Neural cell (in vitro differentiated cells): ENCODE measurements at regions not wholly inside any gene's neighbourhood (a gene's known extent, or its start where the extent isn't known, plus 50 kb on each side); places are given as distances from the start of the nearest gene placed in this dataset.

ENCODE experiments used
- H2AFZ ChIP-seq: fragments of 200-600, 300-800 bp; sonication (generic), shearing (Covaris generic); 2 replicates; pipeline ENCODE4 v1.6.0; 2014; ENCODE audit warnings: low read depth, mild to moderate bottlenecking, antibody characterized with exemption, low read length, moderate library complexity
- H3F3A ChIP-seq: fragments of 200-600 bp; shearing (Covaris generic); 2 replicates; pipeline ENCODE4 v1.6.1; 2016; ENCODE audit warnings: mild to moderate bottlenecking, moderate library complexity, mixed read lengths, antibody characterized with exemption, low read length; ENCODE audit not compliant: insufficient read depth, poor library complexity, severe bottlenecking
- H3K27ac ChIP-seq: fragments of 200-600, 300-800 bp; sonication (generic), shearing (Covaris generic); 2 replicates; pipeline ENCODE4 v1.5.1; 2014; ENCODE audit warnings: mild to moderate bottlenecking, low read length, moderate library complexity
- H3K27me3 ChIP-seq: fragments of 300-800, 200-600 bp; sonication (generic), shearing (Covaris generic); 2 replicates; pipeline ENCODE4 v1.6.0; 2014; ENCODE audit warnings: mild to moderate bottlenecking, low read depth, low read length, moderate library complexity; ENCODE audit not compliant: insufficient read depth
- H3K36me3 ChIP-seq: fragments of 300-800, 200-600 bp; sonication (generic), shearing (Covaris generic); 2 replicates; pipeline ENCODE4 v1.5.1; 2014; ENCODE audit warnings: mild to moderate bottlenecking, antibody characterized with exemption, low read length, moderate library complexity; ENCODE audit not compliant: insufficient read depth
- H3K4me2 ChIP-seq: fragments of 300-800, 200-600 bp; sonication (generic), shearing (Covaris generic); 2 replicates; pipeline ENCODE4 v1.6.0; 2014; ENCODE audit warnings: mild to moderate bottlenecking, low read length
- H3K4me3 ChIP-seq: fragments of 300-800, 200-600 bp; sonication (generic), shearing (Covaris generic); 2 replicates; pipeline ENCODE4 v1.5.1; 2014; ENCODE audit warnings: mild to moderate bottlenecking, low read length, moderate library complexity
- H3K79me2 ChIP-seq: fragments of 200-600 bp; shearing (Covaris generic); replicated peaks from 2 replicates; pipeline ENCODE4 v1.6.0; 2014; ENCODE audit warnings: mild to moderate bottlenecking, low read length, moderate library complexity; ENCODE audit not compliant: insufficient read depth
- H3K9ac ChIP-seq: fragments of 300-800, 200-600 bp; sonication (generic), shearing (Covaris generic); 2 replicates; pipeline ENCODE4 v1.6.1; 2016; ENCODE audit warnings: mild to moderate bottlenecking, low read length, mixed read lengths
- H3K9me2 ChIP-seq: fragments of 200-600 bp; shearing (Covaris generic); 2 replicates; pipeline ENCODE4 v1.6.1; 2016; ENCODE audit warnings: mild to moderate bottlenecking, low read length, mixed read lengths; ENCODE audit not compliant: insufficient read depth
- H3K9me3 ChIP-seq: fragments of 200-600, 300-800 bp; sonication (generic), shearing (Covaris generic); 2 replicates; pipeline ENCODE4 v1.6.1; 2016; ENCODE audit warnings: mild to moderate bottlenecking, mixed run types, low read length, moderate library complexity, mixed read lengths
- H4K20me1 ChIP-seq: fragments of 200-600 bp; shearing (Covaris generic); 2 replicates; pipeline ENCODE4 v1.6.1; 2016; ENCODE audit warnings: mild to moderate bottlenecking, mixed run types; ENCODE audit not compliant: insufficient read depth
- EP300 ChIP-seq: fragments of 450-650 bp; conservative IDR thresholded peaks from 2 replicates; pipeline ENCODE4 v1.6.1; 2014; ENCODE audit warnings: antibody characterized with exemption, mild to moderate bottlenecking, moderate library complexity; ENCODE audit not compliant: poor library complexity, severe bottlenecking
- EZH2 ChIP-seq: fragments of 200-600, 300-800 bp; shearing (Covaris generic), sonication (generic); IDR thresholded peaks from 2 replicates; pipeline ENCODE4 v1.6.1; 2014; ENCODE audit warnings: antibody characterized with exemption, low read length, borderline replicate concordance, mild to moderate bottlenecking; ENCODE audit not compliant: insufficient read depth, poor library complexity, severe bottlenecking
- MXI1 ChIP-seq: fragments of 450-650 bp; conservative IDR thresholded peaks from 2 replicates; pipeline ENCODE4 v1.6.1; 2014; ENCODE audit warnings: antibody characterized with exemption, mild to moderate bottlenecking; ENCODE audit not compliant: poor library complexity, severe bottlenecking
- POLR2AphosphoS5 ChIP-seq: IDR thresholded peaks from 2 replicates; pipeline ENCODE4 v1.6.1; 2012
- RAD21 ChIP-seq: fragments of 450-650 bp; conservative IDR thresholded peaks from 2 replicates; pipeline ENCODE4 v1.6.1; 2014; ENCODE audit warnings: antibody characterized with exemption, mild to moderate bottlenecking, moderate library complexity
- SMC3 ChIP-seq: fragments of 450-650 bp; conservative IDR thresholded peaks from 2 replicates; pipeline ENCODE4 v1.6.1; 2014; ENCODE audit warnings: antibody characterized with exemption, mild to moderate bottlenecking, moderate library complexity; ENCODE audit not compliant: poor library complexity
- TAF1 ChIP-seq: IDR thresholded peaks from 2 replicates; pipeline ENCODE4 v1.6.1; 2012; ENCODE audit warnings: low read depth
- TF ChIP-seq, protein P1 (sequence below): fragments of 450-650 bp; IDR thresholded peaks from 2 replicates; pipeline ENCODE4 v1.5.1; 2014; ENCODE audit warnings: antibody characterized with exemption, mild to moderate bottlenecking, moderate library complexity; ENCODE audit not compliant: poor library complexity, severe bottlenecking
- TF ChIP-seq, protein P2 (sequence below): IDR thresholded peaks from 2 replicates; pipeline ENCODE4 v1.6.1; 2012; ENCODE audit warnings: borderline replicate concordance

GRCh38 chr12:19726122-19726521, 286.8 kb downstream of the AEBP2 start:
- H3K79me2 ChIP-seq, result no peaks in the 10 kb centered on the region
- H3K27ac ChIP-seq, result no peak overlapping the region
- no peak overlapping the region for H3K4me2 ChIP-seq
- no peak for TF ChIP-seq SMC3
- TF ChIP-seq, protein P1, sequence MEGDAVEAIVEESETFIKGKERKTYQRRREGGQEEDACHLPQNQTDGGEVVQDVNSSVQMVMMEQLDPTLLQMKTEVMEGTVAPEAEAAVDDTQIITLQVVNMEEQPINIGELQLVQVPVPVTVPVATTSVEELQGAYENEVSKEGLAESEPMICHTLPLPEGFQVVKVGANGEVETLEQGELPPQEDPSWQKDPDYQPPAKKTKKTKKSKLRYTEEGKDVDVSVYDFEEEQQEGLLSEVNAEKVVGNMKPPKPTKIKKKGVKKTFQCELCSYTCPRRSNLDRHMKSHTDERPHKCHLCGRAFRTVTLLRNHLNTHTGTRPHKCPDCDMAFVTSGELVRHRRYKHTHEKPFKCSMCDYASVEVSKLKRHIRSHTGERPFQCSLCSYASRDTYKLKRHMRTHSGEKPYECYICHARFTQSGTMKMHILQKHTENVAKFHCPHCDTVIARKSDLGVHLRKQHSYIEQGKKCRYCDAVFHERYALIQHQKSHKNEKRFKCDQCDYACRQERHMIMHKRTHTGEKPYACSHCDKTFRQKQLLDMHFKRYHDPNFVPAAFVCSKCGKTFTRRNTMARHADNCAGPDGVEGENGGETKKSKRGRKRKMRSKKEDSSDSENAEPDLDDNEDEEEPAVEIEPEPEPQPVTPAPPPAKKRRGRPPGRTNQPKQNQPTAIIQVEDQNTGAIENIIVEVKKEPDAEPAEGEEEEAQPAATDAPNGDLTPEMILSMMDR, result no peak
- no peak for TF ChIP-seq EP300
- TF ChIP-seq MXI1, result no peak
- TF ChIP-seq, protein P2, sequence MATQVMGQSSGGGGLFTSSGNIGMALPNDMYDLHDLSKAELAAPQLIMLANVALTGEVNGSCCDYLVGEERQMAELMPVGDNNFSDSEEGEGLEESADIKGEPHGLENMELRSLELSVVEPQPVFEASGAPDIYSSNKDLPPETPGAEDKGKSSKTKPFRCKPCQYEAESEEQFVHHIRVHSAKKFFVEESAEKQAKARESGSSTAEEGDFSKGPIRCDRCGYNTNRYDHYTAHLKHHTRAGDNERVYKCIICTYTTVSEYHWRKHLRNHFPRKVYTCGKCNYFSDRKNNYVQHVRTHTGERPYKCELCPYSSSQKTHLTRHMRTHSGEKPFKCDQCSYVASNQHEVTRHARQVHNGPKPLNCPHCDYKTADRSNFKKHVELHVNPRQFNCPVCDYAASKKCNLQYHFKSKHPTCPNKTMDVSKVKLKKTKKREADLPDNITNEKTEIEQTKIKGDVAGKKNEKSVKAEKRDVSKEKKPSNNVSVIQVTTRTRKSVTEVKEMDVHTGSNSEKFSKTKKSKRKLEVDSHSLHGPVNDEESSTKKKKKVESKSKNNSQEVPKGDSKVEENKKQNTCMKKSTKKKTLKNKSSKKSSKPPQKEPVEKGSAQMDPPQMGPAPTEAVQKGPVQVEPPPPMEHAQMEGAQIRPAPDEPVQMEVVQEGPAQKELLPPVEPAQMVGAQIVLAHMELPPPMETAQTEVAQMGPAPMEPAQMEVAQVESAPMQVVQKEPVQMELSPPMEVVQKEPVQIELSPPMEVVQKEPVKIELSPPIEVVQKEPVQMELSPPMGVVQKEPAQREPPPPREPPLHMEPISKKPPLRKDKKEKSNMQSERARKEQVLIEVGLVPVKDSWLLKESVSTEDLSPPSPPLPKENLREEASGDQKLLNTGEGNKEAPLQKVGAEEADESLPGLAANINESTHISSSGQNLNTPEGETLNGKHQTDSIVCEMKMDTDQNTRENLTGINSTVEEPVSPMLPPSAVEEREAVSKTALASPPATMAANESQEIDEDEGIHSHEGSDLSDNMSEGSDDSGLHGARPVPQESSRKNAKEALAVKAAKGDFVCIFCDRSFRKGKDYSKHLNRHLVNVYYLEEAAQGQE, result no peak
- TF ChIP-seq RAD21, result no peak
- TF ChIP-seq POLR2AphosphoS5, result no peak
- no peak for TF ChIP-seq TAF1
- no peak for TF ChIP-seq EZH2
- H3K36me3 ChIP-seq, result no peaks in the 10 kb centered on the region
- H3K4me3 ChIP-seq, result no peak overlapping the region
- no peak overlapping the region for H2AFZ ChIP-seq
- no peak overlapping the region for H3K9ac ChIP-seq
- no peaks in the 10 kb centered on the region for H4K20me1 ChIP-seq
- H3K9me3 ChIP-seq, result no peaks in the 10 kb centered on the region
- H3K9me2 ChIP-seq, result no peaks in the 10 kb centered on the region
- H3K27me3 ChIP-seq, result no peaks in the 10 kb centered on the region
- no peaks in the 10 kb centered on the region for H3F3A ChIP-seq

DNA sequence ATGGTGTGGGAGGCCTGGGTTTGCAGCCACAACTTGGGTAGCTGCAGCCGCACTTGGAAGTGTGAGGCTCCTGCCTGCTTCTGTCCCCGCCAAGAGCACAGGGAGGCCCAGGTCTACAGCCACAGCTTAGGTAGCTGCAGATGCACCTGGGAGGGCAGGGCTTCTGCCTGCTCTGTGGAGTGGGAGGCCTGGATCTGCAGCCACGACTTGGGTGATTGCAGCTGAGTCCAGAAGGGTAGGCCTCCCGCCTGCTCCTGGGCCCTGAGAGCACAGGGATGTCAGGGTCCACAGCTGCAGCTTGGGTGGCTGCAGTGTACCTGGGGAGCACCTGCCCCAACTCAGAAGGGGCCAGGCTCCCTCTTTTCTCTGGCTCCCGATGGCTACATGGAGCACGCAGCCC, 287.3 kb downstream of the AEBP2 start:
- H3K9me2 ChIP-seq, result no peaks in the 10 kb centered on the region
- no peaks in the 10 kb centered on the region for H3K27me3 ChIP-seq
- H3K9ac ChIP-seq, result no peak overlapping the region
- H3K4me2 ChIP-seq, result no peak overlapping the region
- no peaks in the 10 kb centered on the region for H3F3A ChIP-seq
- H4K20me1 ChIP-seq, result no peaks in the 10 kb centered on the region
- no peaks in the 10 kb centered on the region for H3K79me2 ChIP-seq
- no peak overlapping the region for H2AFZ ChIP-seq
- no peaks in the 10 kb centered on the region for H3K9me3 ChIP-seq
- H3K36me3 ChIP-seq, result no peaks in the 10 kb centered on the region
- H3K4me3 ChIP-seq, result no peak overlapping the region
- H3K27ac ChIP-seq, result no peak overlapping the region
- no peak for TF ChIP-seq POLR2AphosphoS5
- TF ChIP-seq EP300, result no peak
- TF ChIP-seq, protein P1, result no peak
- TF ChIP-seq SMC3, result no peak
- TF ChIP-seq TAF1, result no peak
- TF ChIP-seq, protein P2, result no peak
- no peak for TF ChIP-seq RAD21
- no peak for TF ChIP-seq MXI1
- no peak for TF ChIP-seq EZH2
